ENCODE measurements at regions not wholly inside any gene's neighbourhood (a gene's known extent, or its start where the extent isn't known, plus 50 kb on each side); places are given as distances from the start of the nearest gene placed in this dataset.

- TF ChIP-seq PATZ1 (CRISPR knock-in tag; IDR thresholded peaks at IDR 0.05; ENCODE audit: borderline replicate concordance) (no peak), TCF4 (CRISPR knock-in tag; IDR thresholded peaks at IDR 0.05; ENCODE audit: borderline replicate concordance) (no peak), ZFP30 (CRISPR knock-in tag; IDR thresholded peaks at IDR 0.05) (no peak), RARB (CRISPR knock-in tag; IDR thresholded peaks at IDR 0.05) (no peak), ARNTL (CRISPR knock-in tag; IDR thresholded peaks at IDR 0.05; ENCODE audit: borderline replicate concordance, low read depth) (no peak), CREB5 (CRISPR knock-in tag; IDR thresholded peaks at IDR 0.05; ENCODE audit: low read depth) (no peak), ESRRG (CRISPR knock-in tag; IDR thresholded peaks at IDR 0.05) (no peak), CSDC2 (CRISPR knock-in tag; IDR thresholded peaks at IDR 0.05) (no peak), TOX (CRISPR knock-in tag; IDR thresholded peaks at IDR 0.05; ENCODE audit: borderline replicate concordance) (no peak), ZC3H10 (CRISPR knock-in tag; IDR thresholded peaks at IDR 0.05) (no peak), ZFP3 (CRISPR knock-in tag; IDR thresholded peaks at IDR 0.05) (no peak), GLIS3 (CRISPR knock-in tag; IDR thresholded peaks at IDR 0.05) (no peak), PPARA (CRISPR knock-in tag; IDR thresholded peaks at IDR 0.05; ENCODE audit: borderline replicate concordance) (no peak)
These were observed 307.4 kb downstream of the CSNK1G3 start for GRCh38 chr5:123819386-123819785.
